Parathyroid adenoma (tissue), 2 donors: ENCODE measurements at regions not wholly inside any gene's neighbourhood (a gene's known extent, or its start where the extent isn't known, plus 50 kb on each side); places are given as distances from the start of the nearest gene placed in this dataset.

Experiments
- H2AFZ ChIP-seq: fragments of 300-600 bp; sonication (generic); one replicate; pipeline ENCODE4 v1.7.0; 2017; ENCODE audit warnings: antibody characterized with exemption, mild to moderate bottlenecking
- H3K27ac ChIP-seq: fragments of 300-600 bp; sonication (generic); one replicate; pipeline ENCODE4 v1.7.0; 2017
- H3K27me3 ChIP-seq: fragments of 300-600 bp; sonication (generic); one replicate; pipeline ENCODE4 v1.7.0; 2017; ENCODE audit warnings: low read length; ENCODE audit not compliant: control insufficient read depth, insufficient read depth
- H3K36me3 ChIP-seq: fragments of 300-600 bp; sonication (generic); one replicate; pipeline ENCODE4 v1.7.0; 2017; ENCODE audit warnings: low read length; ENCODE audit not compliant: control insufficient read depth, insufficient read depth
- H3K4me1 ChIP-seq: fragments of 300-600 bp; sonication (generic); one replicate; pipeline ENCODE4 v1.7.0; 2017; ENCODE audit warnings: control low read depth
- H3K4me2 ChIP-seq: fragments of 300-600 bp; sonication (generic); one replicate; pipeline ENCODE4 v1.7.0; 2017; ENCODE audit warnings: low read length
- H3K4me3 ChIP-seq: fragments of 300-600 bp; sonication (generic); one replicate; pipeline ENCODE4 v1.7.0; 2017; ENCODE audit warnings: low read depth, low read length
- H3K79me2 ChIP-seq: fragments of 300-600 bp; sonication (generic); one replicate; pipeline ENCODE4 v1.7.0; 2017; ENCODE audit warnings: control low read depth
- H3K9ac ChIP-seq: fragments of 300-600 bp; sonication (generic); one replicate; pipeline ENCODE4 v1.7.0; 2017; ENCODE audit warnings: mild to moderate bottlenecking
- H3K9me3 ChIP-seq: fragments of 300-600 bp; sonication (generic); one replicate; pipeline ENCODE4 v1.7.0; 2017; ENCODE audit warnings: low read length; ENCODE audit not compliant: control insufficient read depth
- CTCF ChIP-seq: fragments of 300-600 bp; sonication (generic); IDR thresholded peaks from one replicate; pipeline ENCODE4 v1.7.0; 2017; ENCODE audit warnings: antibody characterized with exemption, mild to moderate bottlenecking
- donor health status: primary hyperparathyroidism.

DNA sequence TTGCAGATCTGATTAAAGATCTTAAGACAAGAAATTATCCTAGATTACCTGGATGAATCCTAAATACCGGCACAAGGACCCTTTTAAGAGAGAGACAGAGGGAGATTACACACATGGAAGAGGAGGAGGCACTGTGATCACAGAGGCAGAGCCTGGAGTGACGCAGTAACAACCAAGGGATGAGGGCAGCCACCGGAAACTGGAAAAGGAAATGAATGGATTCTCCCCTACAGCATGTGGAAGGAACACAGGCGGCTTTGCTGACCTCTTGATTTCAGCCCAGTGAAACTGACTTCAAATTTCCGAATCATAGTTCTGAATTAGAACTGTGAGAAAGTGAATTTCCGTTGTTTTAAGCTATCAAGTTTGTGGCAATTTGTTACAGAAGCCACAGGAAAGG lies 50.2 kb upstream of the IVNS1ABP start:
- no peak overlapping the region for H3K4me2 ChIP-seq
- no peak overlapping the region for H3K4me3 ChIP-seq
- H2AFZ ChIP-seq: no peak overlapping the region
- H3K9me3 ChIP-seq: no peaks in the 10 kb centered on the region
- TF ChIP-seq CTCF: no peak
- H3K4me1 ChIP-seq: no peaks in the 10 kb centered on the region
- no peak overlapping the region for H3K9ac ChIP-seq
- no peaks in the 10 kb centered on the region for H3K79me2 ChIP-seq
- H3K36me3 ChIP-seq: no peaks in the 10 kb centered on the region
- no peaks in the 10 kb centered on the region for H3K27me3 ChIP-seq
- H3K27ac ChIP-seq: no peak overlapping the region
